H1 (cell line): ENCODE measurements at regions not wholly inside any gene's neighbourhood (a gene's known extent, or its start where the extent isn't known, plus 50 kb on each side); places are given as distances from the start of the nearest gene placed in this dataset.

Experiments used
- ASH2L ChIP-seq: fragments of 200-600, 300-600 bp; sonication (generic); IDR thresholded peaks from one replicate; pipeline ENCODE4 v1.7.1; 2017; ENCODE audit warnings: low read length
- BACH1 ChIP-seq: IDR thresholded peaks from 2 replicates; pipeline ENCODE4 v1.6.1; 2012; ENCODE audit warnings: low read length, improper control_type of control experiment
- BRCA1 ChIP-seq: IDR thresholded peaks from 2 replicates; pipeline ENCODE4 v1.6.1; 2012; ENCODE audit warnings: low read depth, low read length, improper control_type of control experiment
- CTBP2 ChIP-seq: IDR thresholded peaks from 2 replicates; pipeline ENCODE4 v1.7.0; 2011; ENCODE audit warnings: borderline replicate concordance, mild to moderate bottlenecking, moderate library complexity, mixed read lengths, low read length; ENCODE audit not compliant: insufficient read depth, insufficient read length
- EP300 ChIP-seq, 2 experiments: IDR thresholded peaks; 1 replicate in 1 of 2; 2 replicates in 1 of 2; pipeline ENCODE4 v1.6.1; 2011 to 2012; ENCODE audit warnings: low read depth in 2 of 2, low read length in 2 of 2, mild to moderate bottlenecking in 2 of 2, borderline replicate concordance in 1 of 2, inconsistent platforms in 1 of 2, moderate library complexity in 1 of 2
- RNF2 ChIP-seq: fragments of 200-900, 300-1000 bp; sonication (generic); IDR thresholded peaks from 2 replicates; pipeline ENCODE4 v1.7.1; 2016; ENCODE audit warnings: borderline replicate concordance, low read depth, mild to moderate bottlenecking, antibody characterized with exemption, low read length; ENCODE audit not compliant: poor library complexity, severe bottlenecking; ENCODE audit errors: missing control alignments
- SAP30 ChIP-seq: fragments of 300-600 bp; sonication (generic); IDR thresholded peaks from 2 replicates; pipeline ENCODE4 v1.7.1; 2012; ENCODE audit warnings: low read length, moderate library complexity, mild to moderate bottlenecking, inconsistent platforms; ENCODE audit not compliant: insufficient read depth, insufficient replicate concordance
- USF2 ChIP-seq: IDR thresholded peaks from 2 replicates; pipeline ENCODE4 v1.6.1; 2011; ENCODE audit warnings: low read length, improper control_type of control experiment

GRCh38 chr12:91603060-91603459 is 420.4 kb upstream of the DCN start (continued):
- no peak for TF ChIP-seq RNF2
- no peak for TF ChIP-seq CTBP2
- TF ChIP-seq SAP30, result no peak
- TF ChIP-seq BRCA1, result no peak
- no peak for TF ChIP-seq EP300 (IDR thresholded peaks at IDR 0.05; ENCODE audit: borderline replicate concordance in 1 of 2, low read depth in 2 of 2, low read length in 2 of 2)
- no peak for TF ChIP-seq ASH2L
- no peak for TF ChIP-seq BACH1
- no peak for TF ChIP-seq USF2
- TF ChIP-seq, all 59 proteins: peak for 0
